CD14-positive monocyte (primary cell): ENCODE measurements at regions not wholly inside any gene's neighbourhood (a gene's known extent, or its start where the extent isn't known, plus 50 kb on each side); places are given as distances from the start of the nearest gene placed in this dataset.

Source experiments
- DNase-seq, 3 donors: peaks; one replicate each; pipeline ENCODE4 v3.0.0-alpha.2; 2011 to 2022
- H2AFZ ChIP-seq: 2 replicates; pipeline ENCODE4 v1.6.0; 2012; ENCODE audit warnings: mild to moderate bottlenecking, low read depth, low read length, inconsistent platforms; ENCODE audit not compliant: insufficient read depth, poor library complexity, severe bottlenecking
- H3K27ac ChIP-seq, 2 donors: 1 replicate in 1 of 2; 2 replicates in 1 of 2; pipeline ENCODE4 v1.5.1; 2012 to 2013; ENCODE audit warnings: low read length in 2 of 2, control low read depth in 1 of 2, inconsistent platforms in 1 of 2, low read depth in 1 of 2, mild to moderate bottlenecking in 1 of 2
- H3K27me3 ChIP-seq, 2 donors: one replicate each; pipeline versions ENCODE4 v1.6.0 to v1.6.1; 2011 to 2013; ENCODE audit warnings: low read length in 2 of 2; ENCODE audit not compliant: control insufficient read depth in 2 of 2, insufficient read depth in 2 of 2
- H3K36me3 ChIP-seq, 2 donors: replicated peaks in 1 of 2; 1 replicate in 1 of 2; 2 replicates in 1 of 2; pipeline versions ENCODE4 v1.5.1 to v1.6.1; 2012 to 2013; ENCODE audit warnings: low read length in 2 of 2, control low read depth in 1 of 2, inconsistent platforms in 1 of 2, mild to moderate bottlenecking in 1 of 2; ENCODE audit not compliant: insufficient read depth in 2 of 2, control insufficient read depth in 1 of 2
- H3K4me1 ChIP-seq, 2 donors: 1 replicate in 1 of 2; 2 replicates in 1 of 2; pipeline versions ENCODE4 v1.5.1 to v1.6.1; 2012 to 2013; ENCODE audit warnings: low read length in 2 of 2, control low read depth in 1 of 2, inconsistent platforms in 1 of 2, mild to moderate bottlenecking in 1 of 2, moderate library complexity in 1 of 2; ENCODE audit not compliant: insufficient read depth in 2 of 2, control insufficient read depth in 1 of 2
- H3K4me2 ChIP-seq: replicated peaks from 2 replicates; pipeline ENCODE3; 2012; ENCODE audit warnings: low read length, moderate library complexity, mild to moderate bottlenecking; ENCODE audit not compliant: poor library complexity, severe bottlenecking; ENCODE audit errors: extremely low read depth
- H3K4me3 ChIP-seq, 3 experiments: fragments of 200-600 bp in 1 of 3; sonication (generic) in 1 of 3; replicated peaks in 1 of 3; 1 replicate in 2 of 3; 2 replicates in 1 of 3; pipeline ENCODE4 v1.5.1; 2011 to 2013; ENCODE audit warnings: low read length in 3 of 3, mild to moderate bottlenecking in 3 of 3, control low read depth in 2 of 3, low read depth in 2 of 3, inconsistent platforms in 1 of 3, moderate library complexity in 1 of 3
- H3K79me2 ChIP-seq: 2 replicates; pipeline ENCODE4 v1.6.0; 2012; ENCODE audit warnings: mild to moderate bottlenecking, control low read depth, inconsistent platforms, low read length, moderate library complexity; ENCODE audit not compliant: insufficient read depth
- H3K9ac ChIP-seq: 2 replicates; pipeline ENCODE4 v1.6.0; 2017; ENCODE audit warnings: low read length, mild to moderate bottlenecking; ENCODE audit not compliant: insufficient read depth, poor library complexity, severe bottlenecking
- H3K9me3 ChIP-seq, 2 donors: replicated peaks in 1 of 2; 1 replicate in 1 of 2; 2 replicates in 1 of 2; pipeline versions ENCODE4 v1.5.1 to v1.6.1; 2012 to 2013; ENCODE audit warnings: low read length in 2 of 2, control low read depth in 1 of 2; ENCODE audit not compliant: control insufficient read depth in 1 of 2, insufficient read depth in 1 of 2
- H4K20me1 ChIP-seq: 2 replicates; pipeline ENCODE4 v1.6.0; 2012; ENCODE audit warnings: mild to moderate bottlenecking, low read length, control low read depth, moderate library complexity; ENCODE audit not compliant: insufficient read depth
- H3K27ac Mint-ChIP-seq, 7 donors: one replicate each; pipeline ENCODE4 v1.8.0; 2020; ENCODE audit warnings: mild to moderate bottlenecking in 7 of 7, mixed read lengths in 7 of 7, moderate library complexity in 6 of 7, inconsistent platforms in 2 of 7
- H3K27me3 Mint-ChIP-seq, 3 donors: one replicate each; pipeline ENCODE4 v1.8.0; 2021 to 2022; ENCODE audit warnings: low read depth in 3 of 3, mild to moderate bottlenecking in 3 of 3, mixed read lengths in 3 of 3, moderate library complexity in 3 of 3, inconsistent platforms in 1 of 3
- H3K36me3 Mint-ChIP-seq, 2 donors: one replicate each; pipeline ENCODE4 v1.8.0; 2020; ENCODE audit warnings: mixed read lengths in 2 of 2, inconsistent platforms in 1 of 2, mild to moderate bottlenecking in 1 of 2
- H3K4me1 Mint-ChIP-seq: one replicate; pipeline ENCODE4 v1.8.0; 2020; ENCODE audit warnings: mild to moderate bottlenecking, mixed read lengths
- H3K4me3 Mint-ChIP-seq, 2 donors: one replicate each; pipeline ENCODE4 v1.8.0; 2020; ENCODE audit warnings: mild to moderate bottlenecking in 2 of 2, mixed read lengths in 2 of 2, moderate library complexity in 1 of 2
- H3K9me3 Mint-ChIP-seq, 7 donors: one replicate each; pipeline ENCODE4 v1.8.0; 2020 to 2022; ENCODE audit warnings: mixed read lengths in 7 of 7, mild to moderate bottlenecking in 6 of 7, moderate library complexity in 6 of 7, inconsistent platforms in 2 of 7
- WGBS: methylation state at CpG from one replicate; pipeline ENCODE4 v1.1.5; 2013; ENCODE audit warnings: missing lambda C conversion rate; ENCODE audit not compliant: insufficient coverage; 5-methylcytosine and 5-hydroxymethylcytosine counted together
- intact Hi-C, 2 donors: fragments of 100-400 bp; cut with micrococcal nuclease; formaldehyde crosslinking; loops; one replicate each; pipeline versions ENCODE4 v1.15.0 to v1.15.1; 2023
- TF ChIP-seq, protein P1 (sequence below): fragments of 200-600 bp; IDR thresholded peaks from one replicate; pipeline ENCODE4 v1.8.0; 2022; ENCODE audit warnings: antibody characterized with exemption, mild to moderate bottlenecking

- H3K36me3 Mint-ChIP-seq = no peaks in the 10 kb centered on the region
- H3K36me3 ChIP-seq = no peaks in the 10 kb centered on the region
- H3K79me2 ChIP-seq = no peaks in the 10 kb centered on the region
- no peak overlapping the region for H3K27ac ChIP-seq
- no peak overlapping the region for H3K27ac Mint-ChIP-seq
- no peaks in the 10 kb centered on the region for H3K27me3 ChIP-seq
- no peak overlapping the region for H3K4me3 Mint-ChIP-seq
- intact Hi-C loops = no loop called here
- no peaks in the 10 kb centered on the region for H3K4me1 Mint-ChIP-seq
- DNase-seq = no peak
- H4K20me1 ChIP-seq = no peaks in the 10 kb centered on the region
- H3K4me3 ChIP-seq = no peak overlapping the region
- H3K9me3 ChIP-seq = no peaks in the 10 kb centered on the region
- 84% methylated on average over 4 of the region's 4 CpGs for WGBS
- H2AFZ ChIP-seq = no peak overlapping the region
- H3K4me2 ChIP-seq = no peak overlapping the region
- H3K27me3 Mint-ChIP-seq = peaks cover 0 to 2% (median 0%) of the 10 kb centered on the region in 3 donors
- TF ChIP-seq, protein P1, sequence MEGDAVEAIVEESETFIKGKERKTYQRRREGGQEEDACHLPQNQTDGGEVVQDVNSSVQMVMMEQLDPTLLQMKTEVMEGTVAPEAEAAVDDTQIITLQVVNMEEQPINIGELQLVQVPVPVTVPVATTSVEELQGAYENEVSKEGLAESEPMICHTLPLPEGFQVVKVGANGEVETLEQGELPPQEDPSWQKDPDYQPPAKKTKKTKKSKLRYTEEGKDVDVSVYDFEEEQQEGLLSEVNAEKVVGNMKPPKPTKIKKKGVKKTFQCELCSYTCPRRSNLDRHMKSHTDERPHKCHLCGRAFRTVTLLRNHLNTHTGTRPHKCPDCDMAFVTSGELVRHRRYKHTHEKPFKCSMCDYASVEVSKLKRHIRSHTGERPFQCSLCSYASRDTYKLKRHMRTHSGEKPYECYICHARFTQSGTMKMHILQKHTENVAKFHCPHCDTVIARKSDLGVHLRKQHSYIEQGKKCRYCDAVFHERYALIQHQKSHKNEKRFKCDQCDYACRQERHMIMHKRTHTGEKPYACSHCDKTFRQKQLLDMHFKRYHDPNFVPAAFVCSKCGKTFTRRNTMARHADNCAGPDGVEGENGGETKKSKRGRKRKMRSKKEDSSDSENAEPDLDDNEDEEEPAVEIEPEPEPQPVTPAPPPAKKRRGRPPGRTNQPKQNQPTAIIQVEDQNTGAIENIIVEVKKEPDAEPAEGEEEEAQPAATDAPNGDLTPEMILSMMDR = no peak
- H3K9me3 Mint-ChIP-seq = peaks cover 0 to 7% (median 0%) of the 10 kb centered on the region in 7 donors
- H3K9ac ChIP-seq = no peak overlapping the region
- H3K4me1 ChIP-seq = no peaks in the 10 kb centered on the region
These were observed 136.4 kb upstream of the PCSK5 start for GRCh38 chr9:75754080-75754479.

- Mint-ChIP-seq H3K4me3 (no peak overlapping the region), H3K27me3 (peaks cover 0 to 3% (median 3%) of the 10 kb centered on the region in 3 donors), H3K9me3 (peaks cover 5 to 14% (median 11%) of the 10 kb centered on the region in 7 donors), H3K36me3 (no peaks in the 10 kb centered on the region), H3K27ac (no peak overlapping the region), H3K4me1 (no peaks in the 10 kb centered on the region)
- H3K27ac ChIP-seq = no peak overlapping the region
- TF ChIP-seq, protein P1 = no peak
- H4K20me1 ChIP-seq = no peaks in the 10 kb centered on the region
- WGBS = 100% methylated on average over 2 of the region's 2 CpGs
- H3K4me3 ChIP-seq = no peak overlapping the region
- H3K4me1 ChIP-seq = no peaks in the 10 kb centered on the region
- peaks cover 8 to 21% of the 10 kb centered on the region in 2 donors for H3K9me3 ChIP-seq
- no peaks in the 10 kb centered on the region for H3K79me2 ChIP-seq
- H2AFZ ChIP-seq = no peak overlapping the region
- H3K9ac ChIP-seq = no peak overlapping the region
- no peaks in the 10 kb centered on the region for H3K27me3 ChIP-seq
- intact Hi-C loops = no loop called here
- H3K36me3 ChIP-seq = no peaks in the 10 kb centered on the region
- no peak overlapping the region for H3K4me2 ChIP-seq
- no peak for DNase-seq
These were observed 115.3 kb upstream of the PCSK5 start for GRCh38 chr9:75775166-75775565.
